ENCODE measurements at regions not wholly inside any gene's neighbourhood (a gene's known extent, or its start where the extent isn't known, plus 50 kb on each side); places are given as distances from the start of the nearest gene placed in this dataset.
"Not testable (repeated sequence)": the region's sequence is repeated elsewhere in the genome, so short reads cannot be mapped to it uniquely, and the experiment has no call there.

DNA sequence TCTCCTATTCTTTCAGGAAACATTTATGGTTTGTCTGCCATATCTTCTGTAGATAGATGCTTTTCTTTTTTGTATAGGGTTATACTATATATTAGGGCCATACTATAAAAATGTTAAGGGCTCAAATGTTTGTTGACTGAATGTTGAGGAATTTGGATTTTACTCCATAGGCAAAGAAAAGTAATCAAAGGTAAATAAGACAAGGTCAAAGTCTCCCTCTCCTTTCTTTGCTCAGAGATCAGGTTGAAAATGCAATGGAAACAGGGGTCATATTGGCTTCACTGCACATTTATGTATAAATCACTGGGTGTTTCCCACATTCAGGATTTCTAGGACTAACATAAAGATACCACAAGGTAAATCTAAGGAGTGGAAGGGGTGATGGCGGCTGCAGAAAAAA is 291.4 kb upstream of the FZD8 start:
- no peak for DNase-seq

DNA sequence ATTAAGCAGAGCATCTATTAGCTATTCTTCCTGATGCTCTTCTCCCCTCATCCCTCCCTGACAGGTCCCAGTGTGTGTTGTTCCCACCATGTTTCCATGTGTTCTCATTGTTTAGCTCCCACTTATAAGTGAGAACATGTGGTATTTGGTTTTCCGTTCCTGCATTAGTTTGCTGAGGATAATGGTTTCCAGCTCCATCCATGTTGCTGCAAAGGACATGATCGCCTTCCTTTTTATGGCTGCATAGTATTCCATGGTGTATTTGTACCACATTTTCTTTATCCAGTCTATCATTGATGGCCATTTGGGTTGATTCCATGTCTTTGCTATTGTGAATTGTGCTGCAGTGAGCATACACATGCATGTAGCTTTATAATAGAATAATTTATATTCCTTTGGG is 287.9 kb upstream of the FZD8 start:
- DNase-seq = not testable (repeated sequence)

DNA sequence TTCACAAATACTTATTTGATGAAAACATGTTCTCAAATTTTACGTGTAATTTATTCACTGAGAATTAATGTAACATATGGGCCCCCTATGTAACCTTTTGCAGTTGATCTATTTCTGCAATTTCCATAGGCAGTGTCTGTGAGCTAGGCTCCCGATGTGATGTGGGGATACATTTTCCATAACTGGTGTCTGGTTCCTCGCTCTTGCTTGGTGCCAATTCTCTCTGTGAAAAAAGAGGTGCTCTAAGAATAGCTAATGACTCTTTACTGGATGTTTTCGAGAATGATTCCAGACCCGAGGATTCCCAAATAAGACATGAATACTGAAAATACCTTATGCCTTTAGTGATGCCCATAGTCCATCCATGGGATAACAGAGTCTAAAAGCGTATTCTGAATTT is 286.7 kb upstream of the FZD8 start:
- no peak for DNase-seq

- no peak for DNase-seq
Measured at GRCh38 chr10:35927990-35928488, 285.9 kb upstream of the FZD8 start.

DNA sequence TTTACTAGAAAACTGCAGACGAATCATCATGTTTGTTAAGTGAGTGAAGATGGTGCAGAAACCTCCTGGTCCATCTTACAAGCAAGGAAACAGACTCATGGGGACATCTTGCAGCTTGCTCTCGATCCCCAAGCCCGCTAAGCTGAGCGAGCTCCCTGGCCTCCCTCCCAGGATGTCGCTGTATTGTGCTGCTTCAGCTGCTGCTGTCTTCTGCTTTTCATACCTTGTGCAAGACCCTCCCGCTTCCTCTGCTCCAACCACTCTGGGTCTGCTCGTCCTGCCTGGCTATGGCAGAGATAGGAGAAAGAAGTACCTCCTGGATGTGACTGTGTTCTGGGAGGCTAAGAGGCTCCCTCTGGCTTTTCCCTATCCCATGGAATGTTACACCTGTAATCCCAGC is 285.2 kb upstream of the FZD8 start:
- DNase-seq = no peak

DNA sequence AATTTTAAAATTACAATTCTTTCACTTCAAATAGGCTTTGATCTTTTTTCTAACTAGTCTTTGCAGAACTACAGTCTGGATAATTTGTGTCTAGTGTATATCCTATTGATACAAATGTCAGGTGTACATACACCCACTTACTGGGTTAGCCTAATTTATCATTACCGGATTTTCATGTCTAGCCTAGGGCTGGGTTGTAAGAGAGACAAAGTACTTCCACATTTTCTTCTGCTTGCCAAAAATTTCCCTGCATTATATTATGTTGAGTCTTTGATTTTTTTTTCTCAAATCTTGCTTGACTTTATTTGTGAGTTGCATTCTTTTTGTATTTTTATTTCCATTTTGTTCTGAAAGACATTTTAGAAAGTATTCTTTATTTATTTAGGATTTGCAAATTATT is 284.8 kb upstream of the FZD8 start:
- no peak for DNase-seq

DNA sequence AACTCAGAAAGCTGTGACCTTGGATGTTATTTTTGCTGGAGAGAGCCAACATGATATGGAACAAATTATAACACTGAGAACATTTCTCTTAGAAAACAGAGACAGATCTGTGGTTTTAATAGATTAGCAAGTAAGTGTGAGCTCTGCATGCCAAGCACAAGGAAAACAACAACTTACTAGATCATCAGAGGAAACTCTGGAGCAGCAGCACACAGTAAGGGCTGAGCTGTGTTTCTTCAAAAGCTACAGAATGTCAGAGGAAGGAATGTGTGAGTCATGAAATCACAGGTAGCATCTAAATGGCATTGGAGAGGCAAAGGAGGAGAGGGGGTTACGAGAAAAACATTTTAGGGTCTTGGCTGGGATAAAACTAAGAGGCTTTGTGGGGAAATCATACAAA is 283.4 kb upstream of the FZD8 start:
- no peak for DNase-seq

GRCh38 chr10:35924759-35925158 is 282.7 kb upstream of the FZD8 start:
- DNase-seq = no peak

- DNase-seq = no peak
Measured at GRCh38 chr10:35922876-35923600, 280.9 kb upstream of the FZD8 start.

DNA sequence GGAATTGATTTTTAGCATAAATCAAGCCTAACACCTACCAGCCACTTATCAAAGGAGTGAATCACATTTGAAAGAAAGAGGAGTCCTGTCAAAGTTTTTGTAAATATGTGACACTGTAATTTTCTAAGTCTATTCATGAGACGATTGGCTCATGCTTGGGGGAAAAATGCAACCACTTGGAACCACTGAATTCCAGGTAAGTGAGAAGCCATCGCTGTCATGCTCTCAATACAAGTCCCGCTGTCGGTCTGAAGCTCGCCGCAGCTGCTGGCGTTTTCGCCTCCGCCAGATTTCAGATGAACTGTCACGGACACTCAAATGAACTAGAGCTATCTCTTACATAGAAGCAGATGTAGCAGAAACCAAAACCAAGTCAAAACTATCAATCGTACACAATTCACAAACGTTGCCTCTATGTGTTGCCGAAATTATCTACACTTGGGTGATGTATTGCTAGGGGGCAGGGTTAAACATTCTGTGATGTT is 279.8 kb upstream of the FZD8 start:
- no peak for DNase-seq

GRCh38 chr10:35916791-35917190 is 274.7 kb upstream of the FZD8 start:
- no peak for DNase-seq

- no peak for DNase-seq
Measured at GRCh38 chr10:35913628-35914027, 271.5 kb upstream of the FZD8 start.

GRCh38 chr10:35912615-35913569 is 270.8 kb upstream of the FZD8 start:
- DNase-seq = no peak

GRCh38 chr10:35911954-35912353 is 269.9 kb upstream of the FZD8 start:
- DNase-seq = no peak

DNA sequence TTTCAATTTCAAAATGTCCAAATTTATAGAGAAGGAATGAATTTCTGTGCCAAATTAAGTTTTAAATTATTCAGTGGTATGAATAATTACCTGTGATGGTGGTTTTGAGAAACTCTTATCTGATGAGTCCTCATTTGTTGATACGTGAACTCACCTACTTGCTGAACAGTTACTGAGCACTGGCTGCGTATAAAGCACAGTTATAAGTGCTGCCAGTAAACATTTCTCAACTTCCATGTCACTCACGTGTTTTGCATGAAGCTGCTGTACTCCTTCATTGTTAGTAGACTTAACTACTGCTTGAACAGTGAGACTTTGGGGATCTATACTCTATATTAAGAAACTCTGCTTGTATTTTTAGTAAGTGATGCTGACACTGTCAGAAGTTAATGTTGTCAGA is 269.1 kb upstream of the FZD8 start:
- no peak for DNase-seq

DNA sequence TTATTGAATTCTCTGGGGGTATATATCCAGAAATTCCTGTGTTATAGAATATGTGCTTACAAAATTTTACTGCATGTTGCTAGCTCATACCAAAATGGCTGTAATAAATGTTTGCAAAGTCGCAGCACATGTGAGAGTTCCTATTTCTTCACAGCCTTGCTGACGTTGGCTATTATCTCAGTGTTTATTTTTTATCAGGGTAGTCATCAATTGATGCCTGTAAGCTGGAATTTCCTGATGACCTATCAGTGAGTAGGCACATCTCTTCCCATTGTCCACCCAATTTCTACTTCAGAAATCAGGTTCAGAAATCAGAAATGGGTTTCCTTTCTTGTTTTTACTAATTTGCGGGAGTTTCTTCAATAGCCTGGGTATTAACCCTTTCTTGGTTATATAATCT is 268.1 kb upstream of the FZD8 start:
- no peak for DNase-seq

DNA sequence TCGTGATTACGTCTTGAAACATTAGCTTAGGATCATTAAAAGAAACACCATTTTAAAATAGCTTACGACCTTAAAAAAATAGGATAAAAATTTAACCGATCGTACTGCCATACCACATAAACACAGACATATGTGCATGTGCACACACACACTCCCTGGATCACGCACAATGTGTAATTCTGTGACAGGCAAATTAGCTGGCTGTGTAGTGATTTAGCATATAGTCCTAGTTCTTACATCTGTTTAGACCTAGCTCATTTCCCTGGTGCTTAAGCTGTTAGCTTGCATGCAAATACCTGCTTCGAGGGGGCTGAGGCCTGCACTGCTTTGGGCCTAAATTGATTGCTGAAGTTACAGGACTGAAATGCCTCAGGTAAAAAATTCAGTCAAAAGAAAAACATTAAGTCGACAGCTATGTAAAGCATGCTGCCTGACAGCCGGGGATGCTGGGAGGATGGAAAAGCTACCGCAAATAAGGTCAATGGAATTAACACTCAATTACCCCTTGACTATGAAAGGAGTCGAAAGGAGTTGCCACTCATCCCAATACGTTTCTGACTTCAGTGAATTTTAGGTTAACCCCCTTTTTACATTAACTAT is 267.1 kb upstream of the FZD8 start:
- no peak for DNase-seq

DNA sequence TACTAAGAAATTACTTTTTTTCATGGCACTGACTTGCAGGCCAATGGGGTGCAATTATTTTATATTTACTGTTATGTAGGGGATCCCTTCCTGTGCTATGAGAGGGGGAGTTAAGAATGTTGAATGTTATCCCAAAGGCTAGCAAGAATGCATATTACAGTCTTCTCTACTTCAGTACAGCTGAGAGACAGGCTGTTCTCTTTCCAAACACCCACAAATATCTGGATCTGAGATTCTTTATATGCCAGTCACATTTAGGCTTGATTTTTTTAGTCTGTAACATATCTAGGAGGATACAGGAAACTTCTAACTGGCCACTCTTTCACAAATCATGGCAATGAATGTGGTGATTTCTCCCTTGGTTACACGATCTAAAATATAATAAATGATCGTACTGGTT is 266.4 kb upstream of the FZD8 start:
- no peak for DNase-seq

GRCh38 chr10:35907548-35907947 is 265.5 kb upstream of the FZD8 start:
- no peak for DNase-seq

DNA sequence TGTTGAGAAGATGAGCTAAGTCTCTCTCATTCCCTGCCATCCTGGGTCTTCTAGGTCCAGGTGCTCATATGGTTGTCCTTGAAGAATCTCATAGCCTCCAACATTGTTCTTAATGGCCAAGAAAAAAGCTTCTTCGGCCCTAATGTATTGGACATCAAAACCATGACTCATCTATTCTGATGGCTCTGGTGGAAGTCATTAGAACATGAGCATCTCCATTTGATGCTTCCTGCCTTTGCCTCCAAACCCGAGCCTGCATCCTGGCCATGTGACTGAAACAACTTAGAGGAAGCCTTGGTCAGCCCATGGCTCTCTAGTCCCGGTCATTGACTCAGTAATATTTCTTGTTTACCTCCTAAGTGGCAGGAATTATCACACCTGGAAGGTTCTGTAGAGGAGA is 264.1 kb upstream of the FZD8 start:
- DNase-seq = no peak

- DNase-seq = no peak
Measured at GRCh38 chr10:35903021-35903420, 260.9 kb upstream of the FZD8 start.

DNA sequence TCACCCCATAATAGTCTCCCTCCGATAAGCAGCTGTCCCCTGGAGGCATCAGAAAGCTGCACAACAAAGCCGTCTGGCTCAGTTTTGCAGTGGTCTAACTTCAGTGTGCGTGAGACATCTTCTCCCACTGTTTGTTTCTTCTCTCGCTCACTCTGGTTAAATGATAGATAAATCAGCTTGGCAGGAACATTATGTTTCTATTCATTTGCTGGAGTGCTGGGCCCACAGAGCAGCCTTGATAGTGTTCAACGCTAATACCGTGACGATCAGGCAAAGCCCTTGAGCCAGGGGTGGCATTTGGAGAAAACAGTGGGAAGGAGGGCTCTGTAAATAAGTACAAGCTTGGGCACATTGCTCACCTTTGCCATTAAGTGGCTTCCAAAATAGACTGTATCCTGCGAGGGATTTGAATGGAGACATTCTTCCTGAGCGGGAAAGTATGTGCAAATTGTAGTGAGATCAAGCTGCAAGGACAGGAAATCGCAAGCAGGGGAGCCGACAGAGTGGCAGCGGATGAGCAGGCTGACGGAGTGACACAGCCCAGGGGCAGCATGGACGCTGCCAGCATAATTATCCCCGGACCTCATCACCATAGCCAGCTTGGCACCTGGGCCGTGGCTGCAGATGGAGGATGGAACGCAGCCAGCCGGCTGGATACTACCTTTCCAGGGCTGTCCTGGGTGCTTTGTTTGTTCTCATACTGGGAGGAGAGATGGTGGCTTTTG is 256.8 kb upstream of the FZD8 start:
- DNase-seq = no peak
